Loucy (cell line): ENCODE measurements at regions not wholly inside any gene's neighbourhood (a gene's known extent, or its start where the extent isn't known, plus 50 kb on each side); places are given as distances from the start of the nearest gene placed in this dataset.

Experiments
- H2AFZ ChIP-seq: fragments of 200-600 bp; sonication (generic); 2 replicates; pipeline ENCODE4 v1.6.0; 2016; ENCODE audit warnings: antibody characterized with exemption, mild to moderate bottlenecking, low read length, moderate library complexity
- H3F3A ChIP-seq: fragments of 200-600 bp; 2 replicates; pipeline ENCODE4 v1.6.0; 2016; ENCODE audit warnings: antibody characterized with exemption, low read depth, mild to moderate bottlenecking
- H3K27me3 ChIP-seq: fragments of 200-600 bp; sonication (generic); 2 replicates; pipeline ENCODE4 v1.6.1; 2014; ENCODE audit warnings: low read length, mild to moderate bottlenecking; ENCODE audit not compliant: insufficient read depth, poor library complexity, severe bottlenecking
- H3K36me3 ChIP-seq: fragments of 200-600 bp; sonication (generic); 2 replicates; pipeline ENCODE4 v1.6.1; 2016; ENCODE audit warnings: low read length; ENCODE audit not compliant: insufficient read depth
- H3K4me1 ChIP-seq: fragments of 200-600 bp; sonication (generic); 2 replicates; pipeline ENCODE4 v1.5.1; 2014; ENCODE audit warnings: low read length, mild to moderate bottlenecking; ENCODE audit not compliant: insufficient read depth, poor library complexity, severe bottlenecking
- H3K4me2 ChIP-seq: fragments of 200-600 bp; sonication (generic); 2 replicates; pipeline ENCODE4 v1.6.0; 2014; ENCODE audit warnings: antibody characterized with exemption, low read length, low read depth, mild to moderate bottlenecking; ENCODE audit not compliant: poor library complexity, severe bottlenecking
- H3K4me3 ChIP-seq: fragments of 200-600 bp; sonication (generic); 2 replicates; pipeline ENCODE4 v1.5.1; 2014; ENCODE audit warnings: low read length, mild to moderate bottlenecking, mixed read lengths; ENCODE audit not compliant: poor library complexity, severe bottlenecking
- H3K79me2 ChIP-seq: fragments of 200-600 bp; sonication (generic); 2 replicates; pipeline ENCODE4 v1.6.1; 2014; ENCODE audit warnings: low read length; ENCODE audit not compliant: insufficient read depth
- H3K9ac ChIP-seq: fragments of 200-600 bp; sonication (generic); 2 replicates; pipeline ENCODE4 v1.6.0; 2014; ENCODE audit warnings: mild to moderate bottlenecking, low read depth, low read length, moderate library complexity; ENCODE audit not compliant: poor library complexity, severe bottlenecking
- H3K9me2 ChIP-seq: fragments of 200-600 bp; sonication (generic); replicated peaks from 2 replicates; pipeline ENCODE4 v1.6.1; 2016; ENCODE audit warnings: low read depth, low read length, mixed read lengths
- H3K9me3 ChIP-seq: fragments of 200-600 bp; sonication (generic); 2 replicates; pipeline ENCODE4 v1.6.1; 2014; ENCODE audit warnings: mild to moderate bottlenecking, antibody characterized with exemption, low read length, low read depth; ENCODE audit not compliant: insufficient read depth
- H4K20me1 ChIP-seq: fragments of 200-600 bp; sonication (generic); 2 replicates; pipeline ENCODE4 v1.6.0; 2014; ENCODE audit warnings: antibody characterized with exemption, low read length, mild to moderate bottlenecking; ENCODE audit not compliant: insufficient read depth, poor library complexity, severe bottlenecking
- CTCF ChIP-seq: fragments of 200-600 bp; sonication (generic); conservative IDR thresholded peaks from 2 replicates; pipeline ENCODE4 v1.5.1; 2014; ENCODE audit warnings: mild to moderate bottlenecking, antibody characterized with exemption, low read length
- EZH2phosphoT487 ChIP-seq: fragments of 200-600 bp; IDR thresholded peaks from 2 replicates; pipeline ENCODE4 v1.6.1; 2018; ENCODE audit warnings: antibody characterized with exemption, mild to moderate bottlenecking, moderate library complexity, borderline replicate concordance

GRCh38 chr10:91335147-91335546, 75.0 kb upstream of the HECTD2 start:
- Histone ChIP-seq H3K79me2 (no peaks in the 10 kb centered on the region), H3K4me2 (no peak overlapping the region), H2AFZ (no peak overlapping the region), H3K27me3 (no peaks in the 10 kb centered on the region), H3F3A (no peaks in the 10 kb centered on the region), H3K4me3 (no peak overlapping the region), H3K4me1 (peaks cover 8% of the 10 kb centered on the region), H3K9ac (no peak overlapping the region), H3K9me2 (no peaks in the 10 kb centered on the region), H3K9me3 (no peaks in the 10 kb centered on the region), H3K36me3 (no peaks in the 10 kb centered on the region), H4K20me1 (no peaks in the 10 kb centered on the region)
- TF ChIP-seq EZH2phosphoT487 = no peak
- no peak; the same call in 1 of the 2 replicates for TF ChIP-seq CTCF

- Histone ChIP-seq H4K20me1 (no peaks in the 10 kb centered on the region), H3K4me1 (peaks cover 8% of the 10 kb centered on the region), H3K79me2 (no peaks in the 10 kb centered on the region), H3F3A (no peaks in the 10 kb centered on the region), H3K9me2 (no peaks in the 10 kb centered on the region), H3K9ac (no peak overlapping the region), H2AFZ (no peak overlapping the region), H3K27me3 (no peaks in the 10 kb centered on the region), H3K9me3 (no peaks in the 10 kb centered on the region), H3K36me3 (no peaks in the 10 kb centered on the region), H3K4me3 (no peak overlapping the region), H3K4me2 (no peak overlapping the region)
- TF ChIP-seq EZH2phosphoT487 (no peak), CTCF (no peak)
These were observed 70.4 kb upstream of the HECTD2 start for GRCh38 chr10:91339729-91340128.

GRCh38 chr10:91340613-91341362, 69.4 kb upstream of the HECTD2 start:
- Histone ChIP-seq H3F3A (no peaks in the 10 kb centered on the region), H3K9me2 (no peaks in the 10 kb centered on the region), H4K20me1 (no peaks in the 10 kb centered on the region), H3K9me3 (no peaks in the 10 kb centered on the region), H3K79me2 (no peaks in the 10 kb centered on the region), H3K36me3 (no peaks in the 10 kb centered on the region), H2AFZ (no peak overlapping the region), H3K4me1 (peaks cover 8% of the 10 kb centered on the region), H3K27me3 (no peaks in the 10 kb centered on the region), H3K4me3 (no peak overlapping the region), H3K9ac (no peak overlapping the region), H3K4me2 (no peak overlapping the region)
- TF ChIP-seq CTCF (no peak), EZH2phosphoT487 (no peak)
